Upper lobe of right lung (tissue), 1 donor: ENCODE measurements at regions not wholly inside any gene's neighbourhood (a gene's known extent, or its start where the extent isn't known, plus 50 kb on each side); places are given as distances from the start of the nearest gene placed in this dataset.

Experiments used
- ATAC-seq: fragments of 200-7000 bp; cut with Tn5 transposase; one replicate; pipeline ENCODE4 v1.9.1; 2020; ENCODE audit warnings: mild to moderate bottlenecking, moderate library complexity
- DNase-seq: peaks from one replicate; pipeline ENCODE4 v3.0.0-alpha.2; 2020
- H3K27ac ChIP-seq: fragments of 200-600 bp; one replicate; pipeline ENCODE4 v1.8.0; 2022
- H3K27me3 ChIP-seq: fragments of 200-600 bp; one replicate; pipeline ENCODE4 v1.8.0; 2022; ENCODE audit warnings: mild to moderate bottlenecking
- H3K36me3 ChIP-seq: fragments of 200-600 bp; one replicate; pipeline ENCODE4 v1.8.0; 2022
- H3K4me1 ChIP-seq: fragments of 200-600 bp; one replicate; pipeline ENCODE4 v1.8.0; 2022
- H3K4me3 ChIP-seq: fragments of 200-600 bp; one replicate; pipeline ENCODE4 v1.8.0; 2022; ENCODE audit warnings: mild to moderate bottlenecking
- H3K9me3 ChIP-seq: fragments of 200-600 bp; one replicate; pipeline ENCODE4 v1.8.0; 2022
- CTCF ChIP-seq: fragments of 200-600 bp; IDR thresholded peaks from one replicate; pipeline ENCODE4 v1.8.0; 2022; ENCODE audit warnings: antibody characterized with exemption
- intact Hi-C: fragments of 100-400 bp; cut with DNase I; formaldehyde crosslinking; loops from one replicate; pipeline ENCODE4 v1.11.0; 2022
- donor health status: DM: no; HTN: yes; CAD: no; lungs with severe emphysema.

GRCh38 chr6:12363651-12364381 is 73.7 kb downstream of the EDN1 start:
- intact Hi-C loops, result no loop called here
- H3K4me3 ChIP-seq, result no peak overlapping the region
- ATAC-seq (peak; percentile 73), DNase-seq (peak; percentile 69)
- H3K9me3 ChIP-seq, result no peaks in the 10 kb centered on the region
- no peaks in the 10 kb centered on the region for H3K36me3 ChIP-seq
- no peaks in the 10 kb centered on the region for H3K27me3 ChIP-seq
- TF ChIP-seq CTCF, result no peak
- no peaks in the 10 kb centered on the region for H3K4me1 ChIP-seq
- no peak overlapping the region for H3K27ac ChIP-seq

- intact Hi-C loops, result no loop called here
- Histone ChIP-seq H3K4me3 (no peak overlapping the region), H3K27ac (no peak overlapping the region), H3K9me3 (no peaks in the 10 kb centered on the region), H3K36me3 (no peaks in the 10 kb centered on the region), H3K27me3 (no peaks in the 10 kb centered on the region), H3K4me1 (no peaks in the 10 kb centered on the region)
- no peak for ATAC-seq
- DNase-seq, result no peak
- no peak for TF ChIP-seq CTCF
Measured at GRCh38 chr6:12364621-12365020, 74.5 kb downstream of the EDN1 start.

- no peak for ATAC-seq
- no peak overlapping the region for H3K4me3 ChIP-seq
- H3K27me3 ChIP-seq, result no peaks in the 10 kb centered on the region
Measured at GRCh38 chr6:12366731-12367130, 76.6 kb downstream of the EDN1 start.

GRCh38 chr6:12367412-12367811 is 77.3 kb downstream of the EDN1 start:
- Histone ChIP-seq H3K9me3 (no peaks in the 10 kb centered on the region), H3K4me1 (no peaks in the 10 kb centered on the region), H3K4me3 (no peak overlapping the region), H3K27ac (no peak overlapping the region), H3K36me3 (no peaks in the 10 kb centered on the region), H3K27me3 (no peaks in the 10 kb centered on the region)
- no peak for DNase-seq
- intact Hi-C loops, result no loop called here
- no peak for ATAC-seq
- no peak for TF ChIP-seq CTCF

More at GRCh38 chr6:12366731-12367130, 76.6 kb downstream of the EDN1 start:
- no peak for DNase-seq
- no peak for TF ChIP-seq CTCF
- no peak overlapping the region for H3K27ac ChIP-seq
- no peaks in the 10 kb centered on the region for H3K36me3 ChIP-seq
- H3K9me3 ChIP-seq, result no peaks in the 10 kb centered on the region
- intact Hi-C loops, result no loop called here
- H3K4me1 ChIP-seq, result no peaks in the 10 kb centered on the region

GRCh38 chr6:12369355-12369754 is 79.2 kb downstream of the EDN1 start:
- Histone ChIP-seq H3K27me3 (no peaks in the 10 kb centered on the region), H3K27ac (no peak overlapping the region), H3K36me3 (no peaks in the 10 kb centered on the region), H3K9me3 (no peaks in the 10 kb centered on the region), H3K4me3 (no peak overlapping the region), H3K4me1 (no peaks in the 10 kb centered on the region)
- DNase-seq (no peak), ATAC-seq (no peak)
- no peak for TF ChIP-seq CTCF
- intact Hi-C loops, result no loop called here
